ENCODE measurements at regions not wholly inside any gene's neighbourhood (a gene's known extent, or its start where the extent isn't known, plus 50 kb on each side); places are given as distances from the start of the nearest gene placed in this dataset.
A peak's percentile ranks its signal among the peaks of the same experiment; 100 is the strongest.
"Not testable (repeated sequence)": the region's sequence is repeated elsewhere in the genome, so short reads cannot be mapped to it uniquely, and the experiment has no call there.

GRCh38 chr12:59122784-59123183, 202.5 kb upstream of the LRIG3 start:
- no peak for DNase-seq

- DNase-seq, result no peak
Observed at GRCh38 chr12:59121451-59121850, 201.1 kb upstream of the LRIG3 start.

- no peak for DNase-seq
Observed at GRCh38 chr12:59119676-59120075, 199.4 kb upstream of the LRIG3 start.

- DNase-seq, result no peak
Observed at GRCh38 chr12:59118356-59118755, 198.1 kb upstream of the LRIG3 start.

- DNase-seq, result no peak
Observed at GRCh38 chr12:59115995-59116394, 195.7 kb upstream of the LRIG3 start.

- DNase-seq, result no peak
Observed at GRCh38 chr12:59115526-59115925, 195.2 kb upstream of the LRIG3 start.

GRCh38 chr12:59113831-59114615, 193.7 kb upstream of the LRIG3 start:
- peak; percentile 75 for DNase-seq

- DNase-seq, result no peak
Observed at GRCh38 chr12:59111851-59112250, 191.5 kb upstream of the LRIG3 start.

- not testable (repeated sequence) for DNase-seq
Observed at GRCh38 chr12:59108516-59108915, 188.2 kb upstream of the LRIG3 start.

- no peak for DNase-seq
Observed at GRCh38 chr12:59100585-59100984, 180.3 kb upstream of the LRIG3 start.

- no peak for DNase-seq
Observed at GRCh38 chr12:59097876-59098275, 177.6 kb upstream of the LRIG3 start.

GRCh38 chr12:59096246-59096645, 175.9 kb upstream of the LRIG3 start:
- no peak for DNase-seq

GRCh38 chr12:59093073-59093772, 172.9 kb upstream of the LRIG3 start:
- no peak for DNase-seq

GRCh38 chr12:59088673-59089072, 168.4 kb upstream of the LRIG3 start:
- no peak for DNase-seq

GRCh38 chr12:59087691-59088090, 167.4 kb upstream of the LRIG3 start:
- DNase-seq, result no peak

- no peak for DNase-seq
Observed at GRCh38 chr12:59087077-59087673, 166.9 kb upstream of the LRIG3 start.

GRCh38 chr12:59086126-59086525, 165.8 kb upstream of the LRIG3 start:
- DNase-seq, result no peak

- no peak for DNase-seq
Observed at GRCh38 chr12:59085690-59086089, 165.4 kb upstream of the LRIG3 start.

GRCh38 chr12:59084511-59085375, 164.4 kb upstream of the LRIG3 start:
- DNase-seq, result no peak

- DNase-seq, result no peak
Observed at GRCh38 chr12:59082952-59083351, 162.6 kb upstream of the LRIG3 start.

- no peak for DNase-seq
Observed at GRCh38 chr12:59080101-59080500, 159.8 kb upstream of the LRIG3 start.

GRCh38 chr12:59079472-59079871, 159.2 kb upstream of the LRIG3 start:
- DNase-seq, result no peak

GRCh38 chr12:59079002-59079401, 158.7 kb upstream of the LRIG3 start:
- no peak for DNase-seq

Measured in stimulated activated CD8-positive, alpha-beta memory T cell treated with anti-CD3 and anti-CD28 coated beads, Interleukin-4, amount 100 ng/mL, for 48 hours (primary cell).